NCI-H1436 treated with DMSO at 0.1 percent for 48 hours (cell line): ENCODE measurements at regions not wholly inside any gene's neighbourhood (a gene's known extent, or its start where the extent isn't known, plus 50 kb on each side); places are given as distances from the start of the nearest gene placed in this dataset.
"Not testable (repeated sequence)": the region's sequence is repeated elsewhere in the genome, so short reads cannot be mapped to it uniquely, and the experiment has no call there.

Source experiments
- DNase-seq: peaks from one replicate; lab custom pipeline; 2025; lab: John Stamatoyannopoulos, UW

DNA sequence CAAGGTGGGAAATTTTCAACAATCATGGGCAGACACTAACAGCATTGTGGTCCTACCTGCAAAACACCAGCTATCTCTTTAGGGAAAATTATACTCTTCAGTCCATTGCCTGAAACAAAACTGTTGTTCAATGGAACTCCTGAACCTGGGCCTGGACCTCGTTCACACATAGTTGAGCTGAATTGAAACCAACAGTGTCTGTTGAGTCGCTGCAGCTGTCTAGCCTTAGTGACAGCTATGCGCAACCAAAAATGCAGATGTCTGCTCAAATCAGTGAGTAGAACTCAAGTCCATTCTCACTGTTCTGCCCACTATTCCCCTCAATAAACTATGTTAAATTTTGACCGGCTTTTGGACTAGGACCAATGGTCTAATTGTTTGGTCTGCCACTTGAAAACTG lies 286.2 kb downstream of the TFAP2A start:
- no peak for DNase-seq

DNA sequence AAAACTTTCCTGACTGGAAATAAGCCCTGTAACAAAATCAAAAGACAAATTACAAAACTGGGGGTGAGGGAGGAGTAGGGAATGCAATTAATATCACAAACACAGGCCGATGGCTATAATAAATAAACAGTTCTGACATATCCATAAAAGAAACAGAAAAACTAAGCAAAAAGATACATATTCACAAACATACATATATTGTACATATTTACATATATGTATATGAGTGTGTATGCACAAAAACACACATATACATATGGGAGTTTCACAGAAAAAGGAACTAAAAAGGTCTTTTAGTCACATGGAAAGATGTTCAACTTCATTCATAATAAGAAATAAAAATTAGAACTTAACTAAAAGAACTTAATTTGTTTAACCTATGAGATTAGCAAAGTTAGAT lies 292.7 kb downstream of the TFAP2A start:
- DNase-seq: no peak

DNA sequence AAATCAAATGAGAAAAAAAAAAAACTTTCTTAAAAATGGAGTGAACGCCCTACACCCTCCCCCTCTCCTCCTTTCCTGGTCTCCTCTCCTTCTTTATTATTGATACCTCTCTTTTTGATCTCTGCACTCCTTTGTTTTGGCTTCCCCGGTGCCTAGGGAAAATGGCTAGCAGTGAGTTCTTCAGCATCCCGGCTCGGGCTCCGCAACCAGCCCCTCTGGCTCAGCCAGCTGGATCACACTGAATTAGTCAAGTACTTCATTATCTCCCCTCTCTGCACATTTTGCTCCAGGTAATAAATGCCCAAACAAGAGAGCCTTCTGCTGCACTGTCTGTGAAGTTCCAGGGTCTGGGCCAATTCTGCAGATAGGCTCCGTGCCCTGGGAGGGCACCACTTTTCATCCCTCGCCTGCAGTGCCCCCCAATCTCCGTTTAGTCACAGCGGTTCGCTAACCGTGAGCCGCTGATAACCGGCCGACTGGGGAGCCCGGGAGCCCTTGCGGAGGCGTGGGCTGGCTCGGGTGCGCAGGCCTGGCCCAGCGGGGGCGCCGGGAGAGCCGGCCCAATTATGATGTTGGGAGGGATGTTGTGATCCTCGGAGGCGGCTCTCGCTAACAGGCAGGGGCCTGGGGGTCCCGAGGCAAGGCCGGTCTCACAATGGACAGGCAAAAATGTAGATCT lies 301.9 kb downstream of the TFAP2A start:
- no peak for DNase-seq

DNA sequence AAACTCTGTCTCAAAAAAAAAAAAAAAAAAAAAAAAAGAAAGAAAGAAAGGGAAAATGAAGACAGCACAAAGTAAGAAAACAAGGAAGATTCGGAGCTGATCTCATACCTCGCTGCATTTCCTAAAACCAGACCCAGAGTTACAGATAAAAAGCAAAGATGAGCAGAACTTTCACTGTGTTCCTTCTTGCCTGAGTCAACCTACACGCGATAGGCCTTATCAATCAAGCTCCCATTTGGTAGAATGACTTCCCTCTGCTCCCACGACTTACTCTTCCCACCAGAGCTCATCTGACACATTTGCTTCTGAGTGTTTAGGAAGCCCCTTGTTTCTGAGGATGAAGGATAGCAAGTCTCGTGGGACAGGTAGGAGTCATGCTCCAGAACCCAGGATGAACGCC lies 302.9 kb downstream of the TFAP2A start:
- DNase-seq: no peak

DNA sequence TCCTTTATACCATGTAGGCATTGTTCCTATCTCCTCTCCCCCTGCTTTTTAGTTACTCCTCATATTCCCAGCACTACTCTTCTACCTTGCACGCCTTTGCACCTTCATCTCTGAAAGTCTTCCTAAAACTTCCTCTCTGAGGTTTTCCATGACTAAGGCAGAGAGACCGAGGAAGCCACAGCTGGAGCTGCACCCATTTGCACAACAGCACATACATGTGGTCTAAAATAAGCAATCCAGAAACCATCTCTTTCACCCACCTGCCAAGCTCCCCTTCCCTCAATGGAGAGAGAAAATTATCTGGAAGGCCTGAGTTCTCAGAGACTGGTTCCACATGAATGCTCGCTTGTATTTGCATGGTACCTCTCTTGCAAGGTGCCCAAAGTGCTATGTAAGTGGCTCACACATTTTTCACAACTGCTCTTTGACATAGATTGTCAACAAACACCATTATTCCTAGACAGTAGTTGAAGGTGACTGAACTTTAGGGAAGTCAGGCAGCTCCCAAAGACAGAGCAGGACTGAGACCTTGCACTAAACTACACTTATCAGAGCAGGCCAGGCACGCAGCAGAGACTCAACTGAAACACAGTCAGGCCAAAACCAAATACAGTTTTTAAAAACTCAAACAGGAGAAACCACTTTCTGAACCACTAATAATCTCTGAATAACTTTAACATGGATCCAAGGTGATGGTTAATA lies 313.2 kb downstream of the TFAP2A start:
- DNase-seq: no peak

DNA sequence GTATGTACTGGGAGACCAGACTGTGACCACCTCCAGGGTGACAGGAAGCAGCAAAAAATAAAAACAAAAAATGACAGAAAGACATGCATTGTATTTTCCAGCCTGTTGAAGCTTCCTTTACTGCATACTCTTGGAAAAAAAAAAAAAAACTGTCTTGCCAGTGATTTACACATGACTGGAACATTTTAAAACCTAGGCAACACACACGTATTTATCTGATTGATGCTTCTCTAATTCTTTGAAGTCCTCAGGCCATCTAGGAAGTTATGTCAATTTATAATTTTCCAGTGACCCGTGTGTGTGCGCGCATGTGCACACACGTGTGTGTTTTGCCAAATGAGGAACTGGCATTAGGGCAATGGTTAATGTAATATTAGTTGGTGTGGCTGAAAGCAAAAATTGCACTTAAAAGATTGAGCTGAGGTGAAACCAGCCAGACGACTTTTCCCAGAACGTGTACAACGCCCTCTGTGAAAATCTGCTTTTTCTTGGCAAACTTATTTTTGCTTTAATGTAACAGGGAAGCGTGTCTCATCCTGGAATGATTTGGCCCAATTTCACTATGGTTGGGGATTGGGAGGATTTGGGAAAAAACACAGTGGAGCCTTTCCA lies 315.2 kb downstream of the TFAP2A start:
- no peak for DNase-seq

DNA sequence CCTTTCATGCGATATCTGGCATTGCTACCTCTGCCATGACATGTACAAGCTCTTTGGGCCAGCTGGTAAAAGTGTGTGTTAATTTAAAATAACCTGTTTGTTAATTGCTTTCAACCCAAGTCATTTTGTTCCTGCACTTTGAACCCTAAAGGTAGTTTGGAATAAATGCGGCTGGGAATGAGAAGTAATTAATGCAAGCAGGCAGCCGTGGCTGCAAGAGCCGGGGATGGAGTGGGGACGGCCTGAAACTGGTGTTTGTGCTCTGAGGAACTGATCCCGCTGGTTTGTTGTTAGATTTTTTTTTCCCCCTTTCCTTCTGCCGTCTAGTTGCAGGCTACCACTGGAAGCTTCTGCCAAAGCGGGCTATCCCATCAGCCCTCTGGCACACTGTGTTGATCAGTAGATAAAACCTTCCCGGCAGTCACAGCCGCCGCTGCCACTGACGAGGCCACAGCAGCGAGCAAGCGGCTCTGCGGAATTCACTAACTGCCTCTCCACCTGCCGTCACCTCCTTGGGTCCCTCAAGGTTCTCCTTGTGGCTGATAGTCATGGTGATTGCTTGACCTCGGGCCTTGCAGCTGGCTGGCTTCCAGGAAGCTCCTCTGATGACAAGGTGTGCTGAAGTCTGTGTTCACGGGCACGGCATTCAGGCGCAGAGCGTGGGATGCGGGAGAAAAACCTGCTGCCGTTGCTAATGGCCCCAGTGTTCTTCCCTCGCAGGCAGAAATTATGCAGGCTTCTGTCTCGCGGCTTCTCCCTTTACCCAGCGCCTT lies 315.9 kb downstream of the TFAP2A start:
- DNase-seq: no peak

DNA sequence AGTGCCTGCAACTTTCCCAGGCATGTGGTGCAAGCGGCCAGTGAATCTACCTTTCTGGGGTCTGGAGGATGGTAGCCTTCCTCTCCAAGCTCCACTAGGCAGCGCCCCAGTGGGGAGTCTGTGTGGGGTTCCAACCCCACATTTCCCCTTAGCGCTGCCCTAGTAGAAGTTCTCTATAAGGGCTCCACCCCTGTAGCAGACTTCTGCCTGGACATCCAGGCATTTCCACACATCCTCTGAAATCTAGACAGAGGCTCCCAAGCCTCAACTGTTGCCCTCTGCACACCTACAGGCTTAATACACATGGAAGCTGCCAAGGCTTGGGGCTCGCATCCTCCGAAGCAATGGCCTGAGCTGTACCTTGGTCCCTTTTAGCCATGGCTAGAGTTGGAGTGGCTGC lies 321.6 kb downstream of the TFAP2A start:
- DNase-seq: no peak

DNA sequence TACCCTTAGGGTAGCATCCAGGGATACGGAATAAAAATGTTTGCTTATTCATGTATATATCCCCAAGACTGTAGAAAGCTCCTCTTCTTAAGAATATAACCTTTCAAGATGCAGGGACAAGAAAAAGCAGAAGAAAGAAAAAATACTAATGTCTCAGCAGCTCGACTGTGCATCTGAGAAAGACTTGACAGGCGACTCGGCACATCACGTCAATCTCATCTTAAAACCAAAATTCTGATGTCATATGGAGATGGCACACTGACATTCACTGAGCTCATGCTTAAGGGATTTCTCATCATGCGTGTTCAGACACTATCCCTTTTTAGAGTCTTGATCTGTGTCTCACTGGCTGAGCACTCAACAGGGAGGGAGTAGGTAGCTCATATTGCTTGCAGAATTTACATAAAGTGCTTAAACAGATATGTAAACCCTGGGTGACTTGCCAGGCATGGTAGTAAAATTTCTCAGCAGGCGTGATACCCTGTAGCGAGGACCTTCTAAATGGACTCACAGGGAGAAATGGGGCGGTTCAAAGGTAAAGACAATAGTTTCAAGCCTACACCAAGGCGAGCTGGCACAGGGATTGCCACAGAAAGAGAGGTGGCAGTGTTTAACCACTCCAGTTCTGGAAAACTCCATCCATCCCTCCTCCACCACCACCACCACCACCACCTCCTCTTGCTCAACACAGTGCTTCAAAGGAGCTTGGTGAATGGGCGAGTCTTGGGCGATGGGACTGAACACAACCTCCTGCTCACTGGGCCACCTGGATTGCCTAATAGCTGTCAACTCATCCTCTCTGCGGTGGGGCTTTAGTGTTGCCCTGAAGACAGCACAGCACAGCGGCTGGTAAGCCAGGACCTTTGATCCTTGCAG lies 330.5 kb downstream of the TFAP2A start:
- DNase-seq: no peak

DNA sequence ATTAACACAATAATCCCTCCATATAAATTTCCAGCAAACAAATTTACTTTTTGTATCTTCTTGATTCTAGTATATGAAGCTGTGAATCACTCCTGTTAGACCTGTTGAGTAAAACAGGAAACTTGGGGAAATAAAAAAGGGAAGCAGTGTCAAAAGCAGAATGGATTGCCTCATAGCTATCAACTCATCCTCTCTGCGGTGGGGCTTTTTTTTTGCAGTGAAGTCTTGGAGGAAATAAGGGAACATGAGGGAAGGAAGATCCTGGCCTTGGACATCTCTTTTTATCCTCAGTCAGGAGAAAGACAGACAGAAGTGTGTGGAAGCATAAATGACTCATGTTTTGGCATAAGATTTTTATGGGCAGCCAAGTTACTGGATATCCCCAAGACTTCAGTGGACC lies 332.5 kb downstream of the TFAP2A start:
- DNase-seq: no peak

DNA sequence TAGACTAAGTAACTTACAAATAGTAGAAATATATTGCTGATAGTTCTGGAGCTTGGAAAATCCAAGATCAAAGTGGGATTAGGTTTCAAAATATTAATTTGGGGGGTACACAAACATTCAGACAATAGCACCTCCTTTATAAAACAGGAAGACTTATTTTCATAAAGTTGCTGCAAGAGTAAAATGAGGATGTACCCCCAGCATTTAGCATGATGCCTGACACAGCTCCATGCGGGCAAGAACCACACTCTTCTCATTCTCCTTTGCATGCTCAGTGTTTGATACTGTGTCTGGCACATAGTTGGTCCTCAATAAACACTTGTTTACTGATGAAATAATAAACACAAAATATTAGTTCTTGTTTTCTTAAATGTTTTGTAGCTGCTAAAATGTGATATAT lies 332.9 kb downstream of the TFAP2A start:
- no peak for DNase-seq

DNA sequence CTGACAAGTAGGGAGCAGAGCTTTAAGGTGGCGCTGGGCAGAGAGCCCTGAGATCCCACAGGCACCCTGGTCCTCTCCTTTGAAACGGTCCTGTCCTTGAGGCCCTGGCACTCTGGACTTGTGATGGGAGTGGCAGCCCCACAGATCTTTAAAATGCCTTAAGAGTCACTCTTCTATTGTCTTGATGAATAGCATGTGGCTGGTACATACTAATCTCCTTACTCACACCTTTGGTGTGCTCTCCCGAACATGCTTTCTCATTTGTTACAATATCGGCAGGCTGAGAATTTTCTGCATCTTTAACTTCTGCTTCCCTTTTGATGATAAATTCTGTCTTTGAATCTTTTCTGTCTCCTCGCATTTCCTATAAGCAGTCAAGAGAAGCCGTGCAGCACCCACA lies 333.8 kb downstream of the TFAP2A start:
- DNase-seq: no peak

DNA sequence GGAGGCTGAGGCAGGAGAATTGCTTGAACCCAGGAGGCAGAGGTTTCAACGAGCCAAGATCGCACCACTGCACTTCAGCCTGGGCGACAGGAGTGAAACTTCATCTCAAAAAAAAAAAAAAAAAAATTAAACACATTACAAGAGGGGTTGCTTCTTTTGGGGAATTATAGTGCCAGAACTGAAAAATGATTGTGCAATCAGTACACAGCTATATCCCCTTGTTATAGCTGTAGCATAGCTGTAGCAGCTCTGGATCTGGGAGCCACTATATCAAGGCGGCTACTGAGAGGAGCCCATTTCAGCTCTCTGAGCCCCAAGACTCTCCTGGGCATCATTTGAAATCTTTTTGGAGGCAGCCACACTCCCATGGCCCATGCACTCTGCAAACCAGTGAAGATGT lies 334.3 kb downstream of the TFAP2A start:
- no peak for DNase-seq

DNA sequence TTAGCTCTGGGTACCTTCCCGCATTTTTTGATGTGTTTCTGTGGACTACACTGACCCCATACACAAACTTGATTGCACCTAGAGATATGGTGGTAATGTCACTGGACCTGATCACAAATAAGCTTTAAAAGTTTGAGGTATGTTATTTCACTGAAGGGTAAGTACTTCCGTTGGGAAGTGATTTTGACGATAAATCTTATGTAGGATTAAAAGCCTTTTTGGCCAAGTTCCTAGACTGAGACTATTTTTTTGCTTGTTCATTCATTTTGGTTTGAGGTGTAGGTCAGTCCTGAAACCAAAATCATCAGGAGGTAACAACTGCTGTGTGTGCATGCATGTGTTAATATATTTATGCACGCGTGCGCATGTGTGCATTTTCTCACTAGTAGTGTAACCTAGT lies 336.3 kb downstream of the TFAP2A start:
- DNase-seq: no peak

DNA sequence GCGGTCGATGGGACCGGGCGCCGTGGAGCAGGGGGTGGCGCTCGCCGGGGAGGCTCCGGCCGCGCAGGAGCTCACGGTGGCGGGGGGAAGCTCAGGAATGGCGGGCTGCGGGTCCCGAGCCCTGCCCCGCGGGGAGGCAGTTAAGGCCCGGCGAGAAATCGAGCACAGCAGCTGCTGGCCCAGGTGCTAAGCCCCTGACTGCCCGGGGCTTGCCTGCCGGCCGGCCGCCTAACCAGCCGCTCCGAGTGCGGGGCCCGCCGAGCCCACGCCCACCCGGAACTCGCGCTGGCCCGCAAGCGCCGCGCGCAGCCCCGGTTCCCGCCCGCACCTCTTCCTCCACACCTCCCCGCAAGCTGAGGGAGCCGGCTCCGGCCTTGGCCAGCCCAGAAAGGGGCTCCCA lies 340.1 kb downstream of the TFAP2A start:
- DNase-seq: not testable (repeated sequence)

DNA sequence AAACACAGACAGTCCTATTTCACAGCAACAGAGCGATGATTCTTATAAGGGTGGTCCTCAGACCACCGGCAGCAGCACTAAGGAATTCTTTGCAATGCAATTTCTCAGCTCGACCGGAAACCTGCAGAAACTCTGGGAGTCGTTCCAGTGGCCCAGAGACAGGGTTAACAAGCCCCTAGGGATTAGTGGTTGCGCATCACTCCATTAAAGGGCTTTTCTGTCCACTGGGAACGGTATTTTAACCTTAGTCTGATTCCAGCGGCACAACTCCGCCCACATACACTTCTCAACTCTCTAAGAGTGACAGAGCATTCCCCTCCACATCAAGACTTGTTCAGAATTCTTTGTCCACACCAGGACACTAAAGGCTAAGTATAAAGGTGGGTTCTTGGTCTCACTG lies 341.5 kb downstream of the TFAP2A start:
- no peak for DNase-seq

DNA sequence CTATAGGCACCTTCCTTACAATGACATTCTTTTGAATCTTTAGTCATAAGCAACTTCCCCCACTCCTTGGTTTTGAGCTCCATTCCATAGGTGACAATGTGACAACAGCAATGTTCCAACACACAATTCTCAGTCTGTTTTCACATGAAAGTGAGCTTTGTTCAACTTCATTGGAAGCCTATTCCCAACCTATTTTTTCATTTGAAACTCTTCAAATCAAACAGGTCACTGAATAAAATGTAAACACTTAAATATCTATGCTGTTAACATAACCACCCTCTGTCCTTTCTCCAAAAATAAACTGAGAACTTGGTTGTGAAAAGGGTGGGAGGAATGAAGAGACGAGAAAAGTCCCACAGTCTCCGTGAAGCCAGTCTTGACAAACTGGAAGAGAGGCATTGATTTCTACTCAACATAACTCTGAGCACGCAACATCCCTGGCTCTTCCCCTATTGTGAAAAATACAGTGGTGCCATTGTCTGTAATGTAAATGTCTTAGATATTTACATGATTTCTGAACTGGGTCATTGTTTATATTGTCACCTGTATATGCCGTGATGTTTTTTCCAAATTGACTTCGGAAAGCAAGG lies 343.1 kb downstream of the TFAP2A start:
- no peak for DNase-seq

DNA sequence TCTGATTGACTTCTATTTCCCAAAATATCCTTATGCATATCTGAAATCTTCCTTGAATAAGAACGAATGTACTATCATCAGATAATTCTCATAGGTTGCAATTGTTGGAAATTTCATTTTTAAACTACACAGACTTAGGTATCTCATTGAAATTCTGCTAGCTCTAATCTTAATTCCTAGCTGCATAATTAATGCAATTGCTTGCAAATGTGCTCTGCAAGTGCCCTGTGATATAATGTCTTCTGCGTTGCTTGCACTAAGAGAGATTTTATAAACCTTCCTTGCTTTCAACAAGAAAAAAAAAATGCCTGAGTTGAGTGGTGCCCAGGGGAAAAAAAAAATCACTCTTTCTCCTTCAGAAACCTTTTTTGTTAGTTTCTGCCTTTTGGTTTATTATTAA lies 354.9 kb downstream of the TFAP2A start:
- DNase-seq: no peak

DNA sequence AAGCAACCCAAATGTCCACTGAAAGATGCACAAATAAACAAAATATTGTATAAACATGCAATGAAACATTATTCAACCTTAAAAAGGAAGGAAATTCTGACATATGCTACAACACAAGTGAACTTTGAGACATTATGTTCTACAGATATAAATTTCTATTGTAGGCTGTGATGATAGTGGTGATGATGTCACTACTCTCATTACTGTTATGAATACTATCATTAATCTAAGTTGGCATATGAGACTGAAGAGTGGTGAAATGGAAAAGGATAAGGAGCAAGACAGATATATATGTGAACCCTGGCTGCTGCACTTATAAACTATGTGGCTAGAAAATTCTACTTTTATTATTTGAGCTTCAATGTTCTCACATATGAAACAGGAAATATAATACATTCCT lies 360.2 kb downstream of the TFAP2A start:
- DNase-seq: no peak

DNA sequence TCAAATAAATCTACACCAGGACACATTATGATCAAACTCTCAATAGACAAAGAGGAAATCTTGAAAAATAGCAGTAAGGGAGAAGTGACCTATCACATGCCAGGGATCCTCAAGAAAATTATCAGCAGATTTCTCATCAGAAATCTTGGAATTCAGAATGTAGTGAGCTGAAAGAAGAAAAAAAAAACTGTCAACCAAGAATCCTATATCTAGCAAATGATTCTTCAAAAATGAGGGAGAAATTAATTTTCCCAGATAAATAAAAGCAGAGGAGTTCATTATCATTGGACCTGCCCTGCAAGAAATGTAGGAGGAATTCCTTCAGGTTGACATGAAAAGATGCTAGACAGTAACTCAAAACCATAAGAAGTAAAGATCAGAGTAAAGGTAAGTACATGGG lies 363.6 kb downstream of the TFAP2A start:
- no peak for DNase-seq
